K562 (cell line): ENCODE measurements at regions not wholly inside any gene's neighbourhood (a gene's known extent, or its start where the extent isn't known, plus 50 kb on each side); places are given as distances from the start of the nearest gene placed in this dataset.

Source experiments
- ATAC-seq: fragments of 200-7000 bp; cut with Tn5 transposase; 3 replicates; pipeline ENCODE4 v1.9.1; 2020; ENCODE audit warnings: moderate library complexity
- BruUV-seq: library from RNA; stranded (reverse); fragments of 400-500 nt; replicated peaks from 2 replicates; lab custom pipeline; 2021; lab: Mats Ljungman, UMichigan
- CTCF ChIA-PET: fragments of 300-600 bp; formaldehyde crosslinking; extraction: SDS; loops from one replicate; lab custom pipeline; 2021; ENCODE audit warnings: low intra/inter-chr PET ratio; lab: Yijun Ruan, JAX
- POLR2A ChIA-PET: fragments of 300-600, 350-650 bp; sonication (Branson Sonifier 250); formaldehyde crosslinking; extraction: SDS; loops from one replicate; lab custom pipeline; 2021; ENCODE audit warnings: antibody characterized with exemption, inconsistent platforms; lab: Yijun Ruan, JAX
- DNase-seq, 4 experiments: peaks; one replicate each; pipeline versions ENCODE4 v3.0.0 to v3.0.0-alpha.2; 2011 to 2018; ENCODE audit warnings: low spot score in 3 of 4, mixed read lengths in 3 of 4; ENCODE audit errors: extremely low read depth in 1 of 4
- FAIRE-seq: peaks from 2 replicates; lab custom pipeline; 2011; peaks lifted over from hg19 to GRCh38; lab: Jason Lieb, UNC
- H2AFZ ChIP-seq: 2 replicates; pipeline ENCODE4 v1.6.0; 2011; ENCODE audit warnings: low read depth, low read length, control low read depth, inconsistent platforms
- H3K27ac ChIP-seq: fragments of 200-600 bp; 3 replicates; pipeline ENCODE4 v1.8.0; 2011; ENCODE audit warnings: low read depth, mild to moderate bottlenecking, control low read depth, inconsistent platforms, low read length, moderate library complexity, mixed read lengths; ENCODE audit errors: extremely low read depth
- H3K27me3 ChIP-seq, 2 experiments: fragments of 300-600 bp in 1 of 2; 2 replicates in 1 of 2; 3 replicates in 1 of 2; pipeline versions ENCODE4 v1.6.0 to v1.8.0; 2011; ENCODE audit warnings: inconsistent platforms in 2 of 2, low read length in 2 of 2, mild to moderate bottlenecking in 1 of 2, mixed read lengths in 1 of 2, moderate library complexity in 1 of 2; ENCODE audit not compliant: control insufficient read depth in 2 of 2, insufficient read depth in 2 of 2
- H3K36me3 ChIP-seq: fragments of 300-600 bp; 3 replicates; pipeline ENCODE4 v1.8.0; 2011; ENCODE audit warnings: mild to moderate bottlenecking, low read length, inconsistent platforms; ENCODE audit not compliant: control insufficient read depth, insufficient read depth
- H3K4me1 ChIP-seq, 2 experiments: fragments of 200-600 bp in 1 of 2; replicated peaks in 1 of 2; 2 replicates in 1 of 2; 3 replicates in 1 of 2; pipeline versions ENCODE4 v1.5.1 to v1.8.0; 2011; ENCODE audit warnings: inconsistent platforms in 2 of 2, low read length in 2 of 2, mild to moderate bottlenecking in 1 of 2, mixed read lengths in 1 of 2, moderate library complexity in 1 of 2; ENCODE audit not compliant: control insufficient read depth in 2 of 2, insufficient read depth in 2 of 2
- H3K4me2 ChIP-seq: 2 replicates; pipeline ENCODE4 v1.6.1; 2011; ENCODE audit warnings: low read length, control low read depth, inconsistent platforms, mixed read lengths; ENCODE audit not compliant: insufficient read depth
- H3K4me3 ChIP-seq: fragments of 200-600 bp; sonication (generic), shearing (Covaris generic); 2 replicates; pipeline ENCODE4 v1.5.1; 2016; ENCODE audit warnings: control low read depth, inconsistent platforms
- H3K79me2 ChIP-seq: fragments of 200-600 bp; 3 replicates; pipeline ENCODE4 v1.8.0; 2011; ENCODE audit warnings: low read length, inconsistent platforms; ENCODE audit not compliant: control insufficient read depth, insufficient read depth
- H3K9ac ChIP-seq, 2 experiments: 2 replicates each; pipeline versions ENCODE4 v1.6.0 to v1.6.1; 2011; ENCODE audit warnings: low read depth in 2 of 2, low read length in 2 of 2, control low read depth in 1 of 2, inconsistent platforms in 1 of 2, mild to moderate bottlenecking in 1 of 2, mixed read lengths in 1 of 2; ENCODE audit not compliant: insufficient read depth in 1 of 2
- H3K9me1 ChIP-seq: one replicate; pipeline ENCODE4 v1.6.0; 2011; ENCODE audit warnings: inconsistent platforms, mild to moderate bottlenecking, low read length, moderate library complexity; ENCODE audit not compliant: control insufficient read depth, insufficient read depth
- H3K9me3 ChIP-seq: replicated peaks from 2 replicates; pipeline ENCODE4 v1.5.1; 2011; ENCODE audit warnings: low read depth, low read length, inconsistent platforms; ENCODE audit not compliant: control insufficient read depth, insufficient read depth
- H4K20me1 ChIP-seq: replicated peaks from 2 replicates; pipeline ENCODE4 v1.6.1; 2011; ENCODE audit warnings: low read length, inconsistent platforms, mixed read lengths; ENCODE audit not compliant: control insufficient read depth, insufficient read depth
- CBFA2T2 ChIP-seq: fragments of 450-650 bp; conservative IDR thresholded peaks from 2 replicates; pipeline ENCODE4 v1.6.1; 2017; ENCODE audit warnings: mild to moderate bottlenecking
- CBFA2T3 ChIP-seq: fragments of 450-650 bp; IDR thresholded peaks from 2 replicates; pipeline ENCODE4 v1.6.1; 2017
- FIP1L1 ChIP-seq: fragments of 200-400 bp; formaldehyde crosslinking; IDR thresholded peaks from 2 replicates; pipeline ENCODE4 v1.6.1; 2018; ENCODE audit warnings: mild to moderate bottlenecking, low read depth, low read length; ENCODE audit not compliant: poor library complexity, severe bottlenecking
- HDAC8 ChIP-seq: fragments of 450-650 bp; IDR thresholded peaks from 2 replicates; pipeline ENCODE4 v1.6.1; 2016; ENCODE audit warnings: mild to moderate bottlenecking, missing genetic modification characterization, moderate library complexity, missing compliant biosample characterization
- PHF20 ChIP-seq: fragments of 450-650 bp; IDR thresholded peaks from 2 replicates; pipeline ENCODE4 v1.6.1; 2018; ENCODE audit not compliant: partially characterized antibody
- ZNF253 ChIP-seq: fragments of 250-450 bp; sonication (Bioruptor Pico); conservative IDR thresholded peaks from 2 replicates; pipeline ENCODE4 v1.6.1; 2021; ENCODE audit warnings: mild to moderate bottlenecking
- ZNF280B ChIP-seq: fragments of 250-450 bp; sonication (Bioruptor Pico); IDR thresholded peaks from 2 replicates; pipeline ENCODE4 v1.5.1; 2021; ENCODE audit warnings: mild to moderate bottlenecking
- WGBS: fragments of 100-300 bp; shearing (Covaris generic); methylation state at CpG from one replicate; pipeline ENCODE4 v1.1.6; 2016; ENCODE audit warnings: low coverage, mixed read lengths; ENCODE audit not compliant: insufficient coverage; ENCODE audit errors: missing lambda C conversion rate; 5-methylcytosine and 5-hydroxymethylcytosine counted together
- in situ Hi-C: fragments of 300-500 bp; cut with MboI; formaldehyde crosslinking; loops from 4 replicates; pipeline ENCODE4 v1.15.0; 2018; ENCODE audit warnings: inconsistent platforms, mixed read lengths
- intact Hi-C: fragments of 100-400 bp; cut with micrococcal nuclease; formaldehyde crosslinking; loops from 2 replicates; pipeline ENCODE4 v1.14.2; 2022
- TF ChIP-seq, protein P1 (sequence below): fragments of 250-450 bp; sonication (Bioruptor Pico); IDR thresholded peaks from 2 replicates; pipeline ENCODE4 v1.5.0; 2020; ENCODE audit warnings: mild to moderate bottlenecking, borderline replicate concordance
- TF ChIP-seq, protein P2 (sequence below): sonication (generic); formaldehyde crosslinking; IDR thresholded peaks from 2 replicates; pipeline ENCODE4 v1.8.1; 2023; ENCODE audit warnings: mild to moderate bottlenecking, missing genetic modification reagents

- TF ChIP-seq, protein P1, sequence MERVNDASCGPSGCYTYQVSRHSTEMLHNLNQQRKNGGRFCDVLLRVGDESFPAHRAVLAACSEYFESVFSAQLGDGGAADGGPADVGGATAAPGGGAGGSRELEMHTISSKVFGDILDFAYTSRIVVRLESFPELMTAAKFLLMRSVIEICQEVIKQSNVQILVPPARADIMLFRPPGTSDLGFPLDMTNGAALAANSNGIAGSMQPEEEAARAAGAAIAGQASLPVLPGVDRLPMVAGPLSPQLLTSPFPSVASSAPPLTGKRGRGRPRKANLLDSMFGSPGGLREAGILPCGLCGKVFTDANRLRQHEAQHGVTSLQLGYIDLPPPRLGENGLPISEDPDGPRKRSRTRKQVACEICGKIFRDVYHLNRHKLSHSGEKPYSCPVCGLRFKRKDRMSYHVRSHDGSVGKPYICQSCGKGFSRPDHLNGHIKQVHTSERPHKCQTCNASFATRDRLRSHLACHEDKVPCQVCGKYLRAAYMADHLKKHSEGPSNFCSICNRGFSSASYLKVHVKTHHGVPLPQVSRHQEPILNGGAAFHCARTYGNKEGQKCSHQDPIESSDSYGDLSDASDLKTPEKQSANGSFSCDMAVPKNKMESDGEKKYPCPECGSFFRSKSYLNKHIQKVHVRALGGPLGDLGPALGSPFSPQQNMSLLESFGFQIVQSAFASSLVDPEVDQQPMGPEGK (CRISPR knock-in tag) = no peak
- TF ChIP-seq, protein P2, sequence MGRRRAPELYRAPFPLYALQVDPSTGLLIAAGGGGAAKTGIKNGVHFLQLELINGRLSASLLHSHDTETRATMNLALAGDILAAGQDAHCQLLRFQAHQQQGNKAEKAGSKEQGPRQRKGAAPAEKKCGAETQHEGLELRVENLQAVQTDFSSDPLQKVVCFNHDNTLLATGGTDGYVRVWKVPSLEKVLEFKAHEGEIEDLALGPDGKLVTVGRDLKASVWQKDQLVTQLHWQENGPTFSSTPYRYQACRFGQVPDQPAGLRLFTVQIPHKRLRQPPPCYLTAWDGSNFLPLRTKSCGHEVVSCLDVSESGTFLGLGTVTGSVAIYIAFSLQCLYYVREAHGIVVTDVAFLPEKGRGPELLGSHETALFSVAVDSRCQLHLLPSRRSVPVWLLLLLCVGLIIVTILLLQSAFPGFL (CRISPR knock-in tag) = no peak
- TF ChIP-seq FIP1L1 = no peak
- TF ChIP-seq PHF20 = no peak
- no peak for TF ChIP-seq HDAC8
Measured at GRCh38 chr14:44436458-44436857, 70.6 kb downstream of the FSCB start (continued).

GRCh38 chr14:44428231-44428945 lies 78.7 kb downstream of the FSCB start:
- Histone ChIP-seq H3K27ac (no peak overlapping the region), H3K9me3 (no peaks in the 10 kb centered on the region), H3K9ac (no peak overlapping the region), H3K79me2 (no peaks in the 10 kb centered on the region), H3K4me3 (no peak overlapping the region), H3K36me3 (no peaks in the 10 kb centered on the region), H4K20me1 (no peaks in the 10 kb centered on the region), H3K27me3 (no peaks in the 10 kb centered on the region), H3K9me1 (no peaks in the 10 kb centered on the region), H3K4me1 (no peaks in the 10 kb centered on the region), H2AFZ (no peak overlapping the region), H3K4me2 (no peak overlapping the region)
- in situ Hi-C loops = no loop called here
- TF ChIP-seq CBFA2T2 = 0 out of 2 replicates have a peak, but pooled peaks have one; percentile 18
- peak; percentile 34 for TF ChIP-seq CBFA2T3
- no peak for TF ChIP-seq ZNF280B (CRISPR knock-in tag)
- no peak for TF ChIP-seq ZNF253 (CRISPR knock-in tag)
- ChIA-PET POLR2A (no interaction called here), CTCF (no interaction called here)
- DNase-seq (no peak), FAIRE-seq (no peak), ATAC-seq (no peak)
- 6% methylated on average over 2 of the region's 3 CpGs for WGBS
- intact Hi-C loops = no loop called here
- BruUV-seq = no TSS peak
